ENCODE measurements at regions not wholly inside any gene's neighbourhood (a gene's known extent, or its start where the extent isn't known, plus 50 kb on each side); places are given as distances from the start of the nearest gene placed in this dataset.

- no peak for DNase-seq
- no peaks in the 10 kb centered on the region for H3K4me1 ChIP-seq
- no peaks in the 10 kb centered on the region for H3K36me3 ChIP-seq
- no peaks in the 10 kb centered on the region for H3K27me3 ChIP-seq
- no peaks in the 10 kb centered on the region for H3K9me3 ChIP-seq
- TF ChIP-seq CTCF (IDR thresholded peaks at IDR 0.05; ENCODE audit: low read depth, low read length) = no peak
- H3K4me3 ChIP-seq (ENCODE audit: low read depth, low read length) = no peak overlapping the region
These were observed 57.9 kb upstream of the SYPL1 start for GRCh38 chr7:106169821-106170610.

GRCh38 chr7:106167439-106168136 is 55.5 kb upstream of the SYPL1 start:
- TF ChIP-seq CTCF (IDR thresholded peaks at IDR 0.05; ENCODE audit: low read depth, low read length) = no peak
- Histone ChIP-seq H3K4me3 (ENCODE audit: low read depth, low read length) (no peak overlapping the region), H3K9me3 (peaks cover 5% of the 10 kb centered on the region), H3K4me1 (no peaks in the 10 kb centered on the region), H3K36me3 (no peaks in the 10 kb centered on the region), H3K27me3 (no peaks in the 10 kb centered on the region)
- no peak for DNase-seq

GRCh38 chr7:106166651-106167342 is 54.7 kb upstream of the SYPL1 start:
- H3K27me3 ChIP-seq = no peaks in the 10 kb centered on the region
- peaks cover 5% of the 10 kb centered on the region for H3K9me3 ChIP-seq
- H3K4me1 ChIP-seq = no peaks in the 10 kb centered on the region
- peak; percentile 85 for TF ChIP-seq CTCF (IDR thresholded peaks at IDR 0.05; ENCODE audit: low read depth, low read length)
- peak; percentile 64 for DNase-seq
- H3K4me3 ChIP-seq (ENCODE audit: low read depth, low read length) = no peak overlapping the region
- H3K36me3 ChIP-seq = no peaks in the 10 kb centered on the region

- Histone ChIP-seq H3K36me3 (no peaks in the 10 kb centered on the region), H3K4me3 (ENCODE audit: low read depth, low read length) (no peak overlapping the region), H3K9me3 (peaks cover 5% of the 10 kb centered on the region), H3K4me1 (no peaks in the 10 kb centered on the region), H3K27me3 (no peaks in the 10 kb centered on the region)
- no peak for DNase-seq
- no peak for TF ChIP-seq CTCF (IDR thresholded peaks at IDR 0.05; ENCODE audit: low read depth, low read length)
These were observed 53.2 kb upstream of the SYPL1 start for GRCh38 chr7:106165337-106165736.

GRCh38 chr7:106163257-106163656 is 51.1 kb upstream of the SYPL1 start:
- Histone ChIP-seq H3K4me1 (no peaks in the 10 kb centered on the region), H3K27me3 (no peaks in the 10 kb centered on the region), H3K4me3 (ENCODE audit: low read depth, low read length) (no peak overlapping the region), H3K36me3 (no peaks in the 10 kb centered on the region), H3K9me3 (peaks cover 5% of the 10 kb centered on the region)
- no peak for DNase-seq
- TF ChIP-seq CTCF (IDR thresholded peaks at IDR 0.05; ENCODE audit: low read depth, low read length) = no peak
